T-helper 2 cell treated with Interferon-gamma antibody and Interleukin-4, amounts not matched to agents 5 μg/mL and 100 μg/mL, for 36 hours (primary cell): ENCODE measurements at regions not wholly inside any gene's neighbourhood (a gene's known extent, or its start where the extent isn't known, plus 50 kb on each side); places are given as distances from the start of the nearest gene placed in this dataset.
"Not testable (repeated sequence)": the region's sequence is repeated elsewhere in the genome, so short reads cannot be mapped to it uniquely, and the experiment has no call there.

ENCODE experiments used
- DNase-seq: peaks from one replicate; pipeline ENCODE4 v3.0.0; 2021; ENCODE audit warnings: low spot score
- H3K27ac Mint-ChIP-seq: one replicate; pipeline ENCODE4 v1.8.0; 2021; ENCODE audit warnings: mild to moderate bottlenecking, mixed read lengths
- H3K27me3 Mint-ChIP-seq: one replicate; pipeline ENCODE4 v1.8.0; 2021; ENCODE audit warnings: low read depth, mixed read lengths
- H3K36me3 Mint-ChIP-seq: one replicate; pipeline ENCODE4 v1.8.0; 2021; ENCODE audit warnings: low read depth, mixed read lengths
- H3K4me1 Mint-ChIP-seq: one replicate; pipeline ENCODE4 v1.8.0; 2021; ENCODE audit warnings: low read depth, mixed read lengths
- H3K4me3 Mint-ChIP-seq: one replicate; pipeline ENCODE4 v1.8.0; 2022; ENCODE audit warnings: mild to moderate bottlenecking, moderate library complexity, mixed read lengths
- H3K9me3 Mint-ChIP-seq: one replicate; pipeline ENCODE4 v1.8.0; 2021; ENCODE audit warnings: mixed read lengths

GRCh38 chr3:177862962-177863491 lies 665.7 kb upstream of the TBL1XR1 start:
- H3K9me3 Mint-ChIP-seq: peaks cover 18% of the 10 kb centered on the region
- H3K4me1 Mint-ChIP-seq: no peaks in the 10 kb centered on the region
- H3K27me3 Mint-ChIP-seq: no peaks in the 10 kb centered on the region
- no peak for DNase-seq
- no peak overlapping the region for H3K4me3 Mint-ChIP-seq
- no peaks in the 10 kb centered on the region for H3K36me3 Mint-ChIP-seq
- H3K27ac Mint-ChIP-seq: no peak overlapping the region

- H3K4me1 Mint-ChIP-seq, H3K27me3 Mint-ChIP-seq, DNase-seq, H3K27ac Mint-ChIP-seq, H3K36me3 Mint-ChIP-seq, H3K4me3 Mint-ChIP-seq: not testable (repeated sequence)
- H3K9me3 Mint-ChIP-seq: peaks cover 20% of the 10 kb centered on the region
These were observed 665.0 kb upstream of the KCNMB2 start for GRCh38 chr3:177871267-177871666.

GRCh38 chr3:177878192-177878591 lies 658.0 kb upstream of the KCNMB2 start:
- Mint-ChIP-seq H3K4me3 (no peak overlapping the region), H3K27me3 (no peaks in the 10 kb centered on the region), H3K9me3 (no peaks in the 10 kb centered on the region), H3K4me1 (no peaks in the 10 kb centered on the region), H3K36me3 (no peaks in the 10 kb centered on the region), H3K27ac (no peak overlapping the region)
- DNase-seq: no peak

- Mint-ChIP-seq H3K4me1 (peaks cover 3% of the 10 kb centered on the region), H3K27me3 (no peaks in the 10 kb centered on the region), H3K36me3 (no peaks in the 10 kb centered on the region), H3K9me3 (no peaks in the 10 kb centered on the region), H3K27ac (no peak overlapping the region), H3K4me3 (no peak overlapping the region)
- no peak for DNase-seq
These were observed 657.3 kb upstream of the KCNMB2 start for GRCh38 chr3:177878957-177879356.

- Mint-ChIP-seq H3K9me3 (no peaks in the 10 kb centered on the region), H3K36me3 (no peaks in the 10 kb centered on the region), H3K4me1 (peaks cover 3% of the 10 kb centered on the region), H3K27me3 (no peaks in the 10 kb centered on the region), H3K27ac (no peak overlapping the region), H3K4me3 (no peak overlapping the region)
- no peak for DNase-seq
These were observed 654.9 kb upstream of the KCNMB2 start for GRCh38 chr3:177881351-177881750.

- no peak for DNase-seq
- Mint-ChIP-seq H3K4me1 (peaks cover 3% of the 10 kb centered on the region), H3K27ac (no peak overlapping the region), H3K9me3 (no peaks in the 10 kb centered on the region), H3K36me3 (no peaks in the 10 kb centered on the region), H3K4me3 (no peak overlapping the region), H3K27me3 (no peaks in the 10 kb centered on the region)
These were observed 654.0 kb upstream of the KCNMB2 start for GRCh38 chr3:177882124-177882648.

- H3K4me1 Mint-ChIP-seq: peaks cover 3% of the 10 kb centered on the region
- no peaks in the 10 kb centered on the region for H3K36me3 Mint-ChIP-seq
- no peak overlapping the region for H3K4me3 Mint-ChIP-seq
- DNase-seq: no peak
- no peak overlapping the region for H3K27ac Mint-ChIP-seq
- no peaks in the 10 kb centered on the region for H3K9me3 Mint-ChIP-seq
- no peaks in the 10 kb centered on the region for H3K27me3 Mint-ChIP-seq
These were observed 653.1 kb upstream of the KCNMB2 start for GRCh38 chr3:177883091-177883490.

GRCh38 chr3:177883957-177884356 lies 652.3 kb upstream of the KCNMB2 start:
- no peaks in the 10 kb centered on the region for H3K27me3 Mint-ChIP-seq
- H3K4me1 Mint-ChIP-seq: peaks cover 3% of the 10 kb centered on the region
- H3K27ac Mint-ChIP-seq: no peak overlapping the region
- H3K4me3 Mint-ChIP-seq: no peak overlapping the region
- no peak for DNase-seq
- H3K36me3 Mint-ChIP-seq: no peaks in the 10 kb centered on the region
- no peaks in the 10 kb centered on the region for H3K9me3 Mint-ChIP-seq

- no peak for DNase-seq
- H3K4me1 Mint-ChIP-seq: peaks cover 3% of the 10 kb centered on the region
- H3K27ac Mint-ChIP-seq: no peak overlapping the region
- no peaks in the 10 kb centered on the region for H3K9me3 Mint-ChIP-seq
- no peaks in the 10 kb centered on the region for H3K36me3 Mint-ChIP-seq
- no peaks in the 10 kb centered on the region for H3K27me3 Mint-ChIP-seq
- no peak overlapping the region for H3K4me3 Mint-ChIP-seq
These were observed 651.2 kb upstream of the KCNMB2 start for GRCh38 chr3:177885063-177885462.

- H3K4me1 Mint-ChIP-seq: peaks cover 3% of the 10 kb centered on the region
- no peak overlapping the region for H3K27ac Mint-ChIP-seq
- no peak overlapping the region for H3K4me3 Mint-ChIP-seq
- no peaks in the 10 kb centered on the region for H3K27me3 Mint-ChIP-seq
- H3K36me3 Mint-ChIP-seq: no peaks in the 10 kb centered on the region
- no peaks in the 10 kb centered on the region for H3K9me3 Mint-ChIP-seq
- DNase-seq: no peak
These were observed 649.7 kb upstream of the KCNMB2 start for GRCh38 chr3:177886501-177886900.

- Mint-ChIP-seq H3K27me3 (no peaks in the 10 kb centered on the region), H3K36me3 (no peaks in the 10 kb centered on the region), H3K27ac (no peak overlapping the region), H3K4me1 (peaks cover 3% of the 10 kb centered on the region), H3K9me3 (no peaks in the 10 kb centered on the region), H3K4me3 (no peak overlapping the region)
- no peak for DNase-seq
These were observed 648.8 kb upstream of the KCNMB2 start for GRCh38 chr3:177887475-177887874.

- Mint-ChIP-seq H3K27me3 (no peaks in the 10 kb centered on the region), H3K36me3 (no peaks in the 10 kb centered on the region), H3K4me3 (no peak overlapping the region), H3K4me1 (no peaks in the 10 kb centered on the region), H3K9me3 (no peaks in the 10 kb centered on the region), H3K27ac (no peak overlapping the region)
- DNase-seq: no peak
These were observed 647.1 kb upstream of the KCNMB2 start for GRCh38 chr3:177889161-177889560.

- Mint-ChIP-seq H3K27ac (no peak overlapping the region), H3K4me1 (no peaks in the 10 kb centered on the region), H3K9me3 (no peaks in the 10 kb centered on the region), H3K4me3 (no peak overlapping the region), H3K27me3 (no peaks in the 10 kb centered on the region), H3K36me3 (no peaks in the 10 kb centered on the region)
- DNase-seq: no peak
These were observed 646.4 kb upstream of the KCNMB2 start for GRCh38 chr3:177889652-177890358.

- Mint-ChIP-seq H3K4me1 (no peaks in the 10 kb centered on the region), H3K9me3 (no peaks in the 10 kb centered on the region), H3K36me3 (no peaks in the 10 kb centered on the region), H3K27ac (no peak overlapping the region), H3K4me3 (no peak overlapping the region), H3K27me3 (no peaks in the 10 kb centered on the region)
- no peak for DNase-seq
These were observed 645.9 kb upstream of the KCNMB2 start for GRCh38 chr3:177890359-177890683.

GRCh38 chr3:177891569-177891968 lies 644.7 kb upstream of the KCNMB2 start:
- H3K36me3 Mint-ChIP-seq, H3K4me3 Mint-ChIP-seq, H3K9me3 Mint-ChIP-seq: not testable (repeated sequence)

More at GRCh38 chr3:177891569-177891968, 644.7 kb upstream of the KCNMB2 start:
- not testable (repeated sequence) for H3K27me3 Mint-ChIP-seq, H3K27ac Mint-ChIP-seq, H3K4me1 Mint-ChIP-seq, DNase-seq
